Upper lobe of left lung (tissue), 6 donors: ENCODE measurements at regions not wholly inside any gene's neighbourhood (a gene's known extent, or its start where the extent isn't known, plus 50 kb on each side); places are given as distances from the start of the nearest gene placed in this dataset.

Experiments
- ATAC-seq, 2 donors: fragments of 200-7000 bp; cut with Tn5 transposase; one replicate each; pipeline ENCODE4 v1.9.1; 2022; ENCODE audit warnings: mild to moderate bottlenecking in 2 of 2, moderate library complexity in 2 of 2; ENCODE audit not compliant: low FRiP score in 2 of 2
- DNase-seq, 2 donors: peaks; one replicate each; pipeline ENCODE4 v3.0.0-alpha.2; 2019 to 2020
- H3K27ac ChIP-seq, 4 donors: fragments of 200-600 bp; sonication (generic); one replicate each; pipeline ENCODE4 v1.5.1; 2016 to 2019
- H3K27me3 ChIP-seq, 4 donors: fragments of 200-600 bp; sonication (generic); one replicate each; pipeline ENCODE4 v1.5.1; 2017 to 2019
- H3K36me3 ChIP-seq, 4 donors: fragments of 200-600 bp; sonication (generic); one replicate each; pipeline ENCODE4 v1.5.1; 2016 to 2019
- H3K4me1 ChIP-seq, 4 donors: fragments of 200-600 bp; sonication (generic); one replicate each; pipeline ENCODE4 v1.5.1; 2018 to 2019
- H3K4me3 ChIP-seq, 4 donors: fragments of 200-600 bp; sonication (generic); one replicate each; pipeline ENCODE4 v1.5.1; 2017 to 2019; ENCODE audit warnings: mild to moderate bottlenecking in 2 of 4, moderate library complexity in 1 of 4
- H3K9me3 ChIP-seq, 4 donors: fragments of 200-600 bp; sonication (generic); one replicate each; pipeline ENCODE4 v1.5.1; 2018 to 2019
- CTCF ChIP-seq, 6 experiments: fragments of 450-650 bp in 4 of 6; fragments of 200-600 bp in 2 of 6; sonication (generic) in 2 of 6; IDR thresholded peaks; one replicate each; pipeline ENCODE4 v1.5.1; 2016 to 2019; ENCODE audit warnings: antibody characterized with exemption in 6 of 6
- EP300 ChIP-seq, 4 donors: sonication (generic); formaldehyde crosslinking; IDR thresholded peaks; one replicate each; pipeline ENCODE4 v1.5.1; 2017; ENCODE audit warnings: antibody characterized with exemption in 4 of 4, control low read depth in 2 of 4
- POLR2A ChIP-seq, 4 donors: fragments of 450-650 bp; IDR thresholded peaks; one replicate each; pipeline ENCODE4 v1.5.1; 2016 to 2017; ENCODE audit warnings: antibody characterized with exemption in 4 of 4, mild to moderate bottlenecking in 2 of 4
- POLR2AphosphoS5 ChIP-seq, 2 donors: sonication (generic); formaldehyde crosslinking; IDR thresholded peaks; one replicate each; pipeline ENCODE4 v1.5.1; 2017; ENCODE audit warnings: antibody characterized with exemption in 2 of 2
- WGBS, 2 donors: methylation state at CpG; one replicate each; pipeline ENCODE4 v1.1.5; 2017 to 2018; 5-methylcytosine and 5-hydroxymethylcytosine counted together
- donor health status: DM: no; HTN: no; CAD: no; lungs with moderate emphysema.
- donor health status: DM: no; HTN: yes; CAD: no; lungs with severe emphysema.

- ATAC-seq (no peak), DNase-seq (no peak)
- no peak for TF ChIP-seq CTCF (IDR thresholded peaks at IDR 0.05)
- TF ChIP-seq EP300 (IDR thresholded peaks at IDR 0.05): no peak
- TF ChIP-seq POLR2A (IDR thresholded peaks at IDR 0.05): no peak
- 65 to 67% methylated on average over 3 of the region's 3 CpGs for WGBS, 2 donors
- no peaks in the 10 kb centered on the region for H3K4me1 ChIP-seq
- no peaks in the 10 kb centered on the region for H3K27me3 ChIP-seq
- H3K4me3 ChIP-seq: no peak overlapping the region
- no peaks in the 10 kb centered on the region for H3K9me3 ChIP-seq
- no peaks in the 10 kb centered on the region for H3K36me3 ChIP-seq
- H3K27ac ChIP-seq: no peak overlapping the region
Observed at GRCh38 chr2:222108497-222108896, 190.3 kb downstream of the PAX3 start.

GRCh38 chr2:222105046-222105445, 193.8 kb downstream of the PAX3 start:
- H3K9me3 ChIP-seq: no peaks in the 10 kb centered on the region
- DNase-seq (no peak), ATAC-seq (no peak)
- H3K36me3 ChIP-seq: no peaks in the 10 kb centered on the region
- no peaks in the 10 kb centered on the region for H3K27me3 ChIP-seq
- TF ChIP-seq CTCF (IDR thresholded peaks at IDR 0.05): no peak
- H3K4me3 ChIP-seq: no peak overlapping the region
- no peak overlapping the region for H3K27ac ChIP-seq
- WGBS, 2 donors: 87 to 100% methylated on average over 1 of the region's 1 CpG
- no peaks in the 10 kb centered on the region for H3K4me1 ChIP-seq

GRCh38 chr2:222102575-222103349, 196.0 kb downstream of the PAX3 start:
- no peaks in the 10 kb centered on the region for H3K36me3 ChIP-seq
- no peaks in the 10 kb centered on the region for H3K4me1 ChIP-seq
- TF ChIP-seq POLR2A (IDR thresholded peaks at IDR 0.05): no peak
- no peak for TF ChIP-seq CTCF (IDR thresholded peaks at IDR 0.05)
- no peak for TF ChIP-seq POLR2AphosphoS5 (IDR thresholded peaks at IDR 0.05)
- no peak for TF ChIP-seq EP300 (IDR thresholded peaks at IDR 0.05)
- no peak overlapping the region for H3K27ac ChIP-seq
- WGBS, 2 donors: 38 to 40% methylated on average over 4 of the region's 4 CpGs
- H3K4me3 ChIP-seq: no peak overlapping the region
- no peaks in the 10 kb centered on the region for H3K9me3 ChIP-seq
- DNase-seq (no peak), ATAC-seq (no peak)
- no peaks in the 10 kb centered on the region for H3K27me3 ChIP-seq

GRCh38 chr2:222100704-222101699, 197.8 kb downstream of the PAX3 start:
- ATAC-seq: no peak
- H3K4me3 ChIP-seq: no peak overlapping the region
- H3K27me3 ChIP-seq: no peaks in the 10 kb centered on the region
- TF ChIP-seq EP300 (IDR thresholded peaks at IDR 0.05) (no peak), CTCF (IDR thresholded peaks at IDR 0.05) (no peak), POLR2AphosphoS5 (IDR thresholded peaks at IDR 0.05) (no peak), POLR2A (IDR thresholded peaks at IDR 0.05) (no peak)
- DNase-seq: no peak
- H3K27ac ChIP-seq: no peak overlapping the region
- no peaks in the 10 kb centered on the region for H3K9me3 ChIP-seq
- WGBS, 2 donors: 63 to 85% methylated on average over 5 of the region's 5 CpGs
- no peaks in the 10 kb centered on the region for H3K4me1 ChIP-seq
- H3K36me3 ChIP-seq: no peaks in the 10 kb centered on the region
